Gastrocnemius medialis (tissue), 4 donors: ENCODE measurements at regions not wholly inside any gene's neighbourhood (a gene's known extent, or its start where the extent isn't known, plus 50 kb on each side); places are given as distances from the start of the nearest gene placed in this dataset.

Source experiments
- ATAC-seq, 2 donors: fragments of 150-250 bp; one replicate each; pipeline ENCODE4 v1.9.1; 2016
- DNase-seq, 2 donors: peaks; one replicate each; pipeline ENCODE4 v3.0.0-alpha.2; 2019
- H3K27ac ChIP-seq, 4 donors: fragments of 200-600 bp; sonication (generic); 1 replicate in 1 of 4; 2 replicates in 3 of 4; pipeline ENCODE4 v1.5.1; 2016 to 2018; ENCODE audit warnings: mild to moderate bottlenecking in 2 of 4, moderate library complexity in 1 of 4
- H3K27me3 ChIP-seq, 3 donors: fragments of 200-600 bp; sonication (generic) in 2 of 3; 1 replicate in 1 of 3; 2 replicates in 2 of 3; pipeline versions ENCODE4 v1.5.1 to v1.6.0; 2016 to 2019; ENCODE audit warnings: mild to moderate bottlenecking in 1 of 3, moderate library complexity in 1 of 3
- H3K36me3 ChIP-seq, 2 donors: fragments of 200-600 bp; sonication (generic) in 1 of 2; one replicate each; pipeline ENCODE4 v1.5.1; 2017 to 2018
- H3K4me1 ChIP-seq, 2 donors: fragments of 200-600 bp; sonication (generic) in 1 of 2; one replicate each; pipeline ENCODE4 v1.5.1; 2016 to 2017; ENCODE audit warnings: mild to moderate bottlenecking in 2 of 2
- H3K4me3 ChIP-seq, 4 donors: fragments of 200-600 bp; sonication (generic) in 3 of 4; 1 replicate in 1 of 4; 2 replicates in 3 of 4; pipeline ENCODE4 v1.5.1; 2016 to 2019; ENCODE audit warnings: mild to moderate bottlenecking in 2 of 4
- H3K9me3 ChIP-seq, 3 donors: fragments of 200-600 bp; sonication (generic) in 2 of 3; 1 replicate in 1 of 3; 2 replicates in 2 of 3; pipeline ENCODE4 v1.5.1; 2016 to 2019
- POLR2A ChIP-seq, 2 donors: fragments of 450-650 bp; IDR thresholded peaks; one replicate each; pipeline ENCODE4 v1.6.1; 2017; ENCODE audit warnings: antibody characterized with exemption in 2 of 2, mild to moderate bottlenecking in 2 of 2, moderate library complexity in 2 of 2
- in situ Hi-C, 4 donors: fragments of 200-750 bp; cut with MboI; loops; one replicate each; pipeline versions ENCODE4 v1.15.0 to v1.8.0; 2017; ENCODE audit warnings: low sequenced_read_pairs in 4 of 4
- intact Hi-C: fragments of 100-400 bp; cut with DNase I; formaldehyde crosslinking; loops from one replicate; pipeline ENCODE4 v1.15.1; 2023; ENCODE audit warnings: low total_unique reads
- TF ChIP-seq, protein P1 (sequence below), 5 experiments: fragments of 450-650 bp in 3 of 5; fragments of 200-600 bp in 2 of 5; sonication (generic) in 2 of 5; IDR thresholded peaks in 4 of 5; conservative IDR thresholded peaks in 1 of 5; 1 replicate in 4 of 5; 2 replicates in 1 of 5; pipeline ENCODE4 v1.5.1; 2016 to 2019; ENCODE audit warnings: antibody characterized with exemption in 5 of 5, mild to moderate bottlenecking in 3 of 5, moderate library complexity in 3 of 5

DNA sequence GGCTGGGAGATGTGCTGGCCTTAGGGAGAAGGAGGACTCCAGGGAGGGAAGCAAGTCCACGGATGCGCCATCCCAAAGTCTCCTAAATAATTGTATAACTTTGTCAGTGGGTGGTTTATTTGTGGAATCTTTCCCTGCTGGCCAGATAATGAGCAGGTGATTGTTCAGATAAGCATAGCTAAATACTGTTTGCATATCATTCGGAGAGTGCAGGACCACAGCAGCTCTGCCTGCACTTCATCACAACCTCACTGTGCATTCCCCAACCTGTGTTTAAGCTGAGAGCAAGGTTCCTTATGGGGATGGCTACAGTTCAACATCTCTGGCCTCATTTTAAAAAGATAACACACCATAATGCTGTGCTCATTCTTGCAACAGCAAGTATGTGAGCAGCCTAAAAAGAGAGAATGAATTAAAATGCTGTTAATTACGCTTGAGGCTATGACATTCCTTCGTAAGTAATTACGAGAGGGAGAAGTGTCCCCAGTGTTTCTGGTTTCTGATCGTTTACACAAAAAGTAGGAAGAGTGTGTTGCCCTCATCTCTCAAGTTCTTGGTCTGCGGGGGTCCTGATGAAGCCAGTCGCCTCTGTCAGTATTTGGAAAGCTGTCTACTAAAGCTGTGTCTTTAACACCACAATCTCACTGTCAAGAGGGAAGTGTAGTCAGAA, 272.0 kb upstream of the RORA start:
- intact Hi-C loops (no loop called here), in situ Hi-C loops (no loop called here)
- H3K9me3 ChIP-seq: no peaks in the 10 kb centered on the region
- no peaks in the 10 kb centered on the region for H3K4me1 ChIP-seq
- H3K4me3 ChIP-seq: no peak overlapping the region
- no peak for ATAC-seq
- no peak for TF ChIP-seq POLR2A (IDR thresholded peaks at IDR 0.05)
- TF ChIP-seq, protein P1, sequence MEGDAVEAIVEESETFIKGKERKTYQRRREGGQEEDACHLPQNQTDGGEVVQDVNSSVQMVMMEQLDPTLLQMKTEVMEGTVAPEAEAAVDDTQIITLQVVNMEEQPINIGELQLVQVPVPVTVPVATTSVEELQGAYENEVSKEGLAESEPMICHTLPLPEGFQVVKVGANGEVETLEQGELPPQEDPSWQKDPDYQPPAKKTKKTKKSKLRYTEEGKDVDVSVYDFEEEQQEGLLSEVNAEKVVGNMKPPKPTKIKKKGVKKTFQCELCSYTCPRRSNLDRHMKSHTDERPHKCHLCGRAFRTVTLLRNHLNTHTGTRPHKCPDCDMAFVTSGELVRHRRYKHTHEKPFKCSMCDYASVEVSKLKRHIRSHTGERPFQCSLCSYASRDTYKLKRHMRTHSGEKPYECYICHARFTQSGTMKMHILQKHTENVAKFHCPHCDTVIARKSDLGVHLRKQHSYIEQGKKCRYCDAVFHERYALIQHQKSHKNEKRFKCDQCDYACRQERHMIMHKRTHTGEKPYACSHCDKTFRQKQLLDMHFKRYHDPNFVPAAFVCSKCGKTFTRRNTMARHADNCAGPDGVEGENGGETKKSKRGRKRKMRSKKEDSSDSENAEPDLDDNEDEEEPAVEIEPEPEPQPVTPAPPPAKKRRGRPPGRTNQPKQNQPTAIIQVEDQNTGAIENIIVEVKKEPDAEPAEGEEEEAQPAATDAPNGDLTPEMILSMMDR (IDR thresholded peaks at IDR 0.05 in 4 of 5, conservative IDR thresholded peaks at IDR 0.05 in 1 of 5): no peak
- no peak for DNase-seq
- H3K27me3 ChIP-seq: no peaks in the 10 kb centered on the region
- no peak overlapping the region for H3K27ac ChIP-seq
- no peaks in the 10 kb centered on the region for H3K36me3 ChIP-seq

- Histone ChIP-seq H3K27me3 (no peaks in the 10 kb centered on the region), H3K4me3 (no peak overlapping the region), H3K9me3 (no peaks in the 10 kb centered on the region), H3K36me3 (no peaks in the 10 kb centered on the region), H3K27ac (no peak overlapping the region), H3K4me1 (no peaks in the 10 kb centered on the region)
- DNase-seq: no peak
- intact Hi-C loops (no loop called here), in situ Hi-C loops (no loop called here)
- TF ChIP-seq, protein P1 (IDR thresholded peaks at IDR 0.05 in 4 of 5, conservative IDR thresholded peaks at IDR 0.05 in 1 of 5): no peak
- TF ChIP-seq POLR2A (IDR thresholded peaks at IDR 0.05): no peak
- ATAC-seq: no peak
Measured at GRCh38 chr15:61500523-61500922, 271.4 kb upstream of the RORA start.

DNA sequence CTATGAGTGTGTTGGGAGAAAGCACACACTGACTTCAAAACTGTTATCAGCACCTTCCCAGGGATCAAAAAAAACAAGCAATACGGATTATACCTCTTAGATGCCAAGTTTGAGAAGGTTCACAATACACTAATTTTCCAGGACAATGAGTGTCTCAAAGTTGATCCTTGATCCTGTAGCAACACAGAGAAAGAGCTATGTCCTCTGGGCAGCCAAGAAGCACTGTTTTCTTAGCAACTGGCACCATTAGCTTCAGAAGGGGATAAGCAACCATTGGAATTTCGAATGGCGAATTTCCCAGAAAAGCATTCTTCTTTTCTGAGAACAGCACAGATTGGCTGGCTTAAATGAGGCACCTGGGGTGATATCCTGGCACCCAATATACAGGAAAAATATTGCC, 270.3 kb upstream of the RORA start:
- Histone ChIP-seq H3K36me3 (no peaks in the 10 kb centered on the region), H3K27me3 (no peaks in the 10 kb centered on the region), H3K4me1 (no peaks in the 10 kb centered on the region), H3K4me3 (no peak overlapping the region), H3K9me3 (no peaks in the 10 kb centered on the region), H3K27ac (no peak overlapping the region)
- intact Hi-C loops (no loop called here), in situ Hi-C loops (no loop called here)
- TF ChIP-seq, protein P1 (IDR thresholded peaks at IDR 0.05 in 4 of 5, conservative IDR thresholded peaks at IDR 0.05 in 1 of 5): no peak
- TF ChIP-seq POLR2A (IDR thresholded peaks at IDR 0.05): no peak
- DNase-seq (no peak), ATAC-seq (no peak)

GRCh38 chr15:61489571-61489970, 260.5 kb upstream of the RORA start:
- no peaks in the 10 kb centered on the region for H3K4me1 ChIP-seq
- DNase-seq (no peak), ATAC-seq (no peak)
- no peak overlapping the region for H3K4me3 ChIP-seq
- no peak for TF ChIP-seq POLR2A (IDR thresholded peaks at IDR 0.05)
- TF ChIP-seq, protein P1 (IDR thresholded peaks at IDR 0.05 in 4 of 5, conservative IDR thresholded peaks at IDR 0.05 in 1 of 5): no peak
- no peaks in the 10 kb centered on the region for H3K36me3 ChIP-seq
- no peaks in the 10 kb centered on the region for H3K9me3 ChIP-seq
- intact Hi-C loops: no loop called here
- H3K27ac ChIP-seq: no peak overlapping the region
- in situ Hi-C loops: no loop called here
- H3K27me3 ChIP-seq: no peaks in the 10 kb centered on the region

DNA sequence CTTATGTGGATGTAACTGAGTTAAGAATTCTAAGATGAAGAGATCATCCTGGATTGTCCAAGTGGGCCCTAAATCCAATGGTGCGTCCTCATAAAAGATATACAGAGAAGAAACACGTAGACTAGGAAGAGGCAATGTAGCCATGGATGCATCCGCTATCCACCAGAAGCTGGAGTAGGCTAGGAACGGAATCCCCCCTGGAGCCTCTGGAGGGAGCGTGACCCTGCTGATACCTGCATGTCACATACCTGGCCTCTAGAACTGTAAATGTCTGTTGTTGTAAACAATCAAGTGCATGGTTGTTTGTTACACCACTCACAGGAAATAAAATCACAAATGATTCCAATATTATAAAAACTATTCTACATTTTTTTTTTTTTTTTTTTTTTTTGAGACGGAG, 254.5 kb upstream of the RORA start:
- TF ChIP-seq, protein P1 (IDR thresholded peaks at IDR 0.05 in 4 of 5, conservative IDR thresholded peaks at IDR 0.05 in 1 of 5): no peak
- TF ChIP-seq POLR2A (IDR thresholded peaks at IDR 0.05): no peak
- intact Hi-C loops: no loop called here
- Histone ChIP-seq H3K27me3 (no peaks in the 10 kb centered on the region), H3K4me1 (no peaks in the 10 kb centered on the region), H3K4me3 (no peak overlapping the region), H3K9me3 (no peaks in the 10 kb centered on the region), H3K27ac (no peak overlapping the region), H3K36me3 (no peaks in the 10 kb centered on the region)
- DNase-seq (no peak), ATAC-seq (no peak)
- in situ Hi-C loops: no loop called here
